H1 (cell line): ENCODE measurements at regions not wholly inside any gene's neighbourhood (a gene's known extent, or its start where the extent isn't known, plus 50 kb on each side); places are given as distances from the start of the nearest gene placed in this dataset.

Source experiments
- JUN ChIP-seq: IDR thresholded peaks from 2 replicates; pipeline ENCODE4 v1.6.1; 2011; ENCODE audit warnings: low read depth, mild to moderate bottlenecking, improper control_type of control experiment, low read length
- TF ChIP-seq, protein P1 (sequence below): fragments of 300-600 bp; sonication (generic); IDR thresholded peaks from 2 replicates; pipeline ENCODE4 v1.7.1; 2012; ENCODE audit warnings: low read length, moderate library complexity, mild to moderate bottlenecking, inconsistent platforms; ENCODE audit not compliant: insufficient replicate concordance

DNA sequence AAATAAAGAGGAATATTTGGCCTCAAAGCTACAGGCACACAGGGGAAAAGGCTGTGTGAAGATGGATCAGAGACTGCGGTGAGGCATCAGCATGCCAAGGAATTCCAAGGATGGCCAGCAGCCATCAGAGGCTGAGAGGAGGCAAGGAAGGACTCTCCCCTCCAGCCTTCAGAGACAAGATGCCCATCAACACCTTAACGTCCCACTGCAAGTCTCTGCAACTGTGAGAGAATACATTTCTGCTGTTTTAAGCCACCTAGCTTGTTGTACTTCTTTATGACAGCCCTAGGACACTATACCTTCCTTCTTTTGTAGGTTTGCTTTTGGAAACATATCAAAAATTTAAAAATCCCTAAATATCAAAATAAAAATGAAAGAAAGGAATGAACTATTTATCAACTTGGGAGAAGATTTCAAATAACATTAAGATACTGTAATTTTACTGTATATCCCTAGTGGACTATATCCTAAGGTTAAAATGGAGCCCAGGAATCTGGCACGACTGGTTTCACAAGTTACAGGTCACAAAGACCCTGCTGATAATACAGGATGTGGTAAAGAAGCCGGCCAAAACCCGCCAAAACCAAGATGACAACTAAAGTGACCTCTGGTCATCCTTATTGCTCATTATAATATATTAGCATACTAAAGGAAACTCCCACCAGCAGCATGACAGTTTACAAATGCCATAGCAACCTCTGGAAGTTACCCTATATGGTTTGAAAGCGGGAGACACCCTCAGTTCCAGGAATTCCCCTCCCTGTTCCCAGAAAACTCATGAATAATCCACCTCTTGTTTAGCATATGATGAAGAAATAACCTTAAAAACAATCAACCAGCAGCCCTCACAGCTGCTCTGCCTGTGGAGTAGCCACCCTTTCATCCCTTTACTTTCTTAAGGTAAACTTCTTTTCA, 185.2 kb downstream of the AVL9 start (continued):
- TF ChIP-seq, protein P1, sequence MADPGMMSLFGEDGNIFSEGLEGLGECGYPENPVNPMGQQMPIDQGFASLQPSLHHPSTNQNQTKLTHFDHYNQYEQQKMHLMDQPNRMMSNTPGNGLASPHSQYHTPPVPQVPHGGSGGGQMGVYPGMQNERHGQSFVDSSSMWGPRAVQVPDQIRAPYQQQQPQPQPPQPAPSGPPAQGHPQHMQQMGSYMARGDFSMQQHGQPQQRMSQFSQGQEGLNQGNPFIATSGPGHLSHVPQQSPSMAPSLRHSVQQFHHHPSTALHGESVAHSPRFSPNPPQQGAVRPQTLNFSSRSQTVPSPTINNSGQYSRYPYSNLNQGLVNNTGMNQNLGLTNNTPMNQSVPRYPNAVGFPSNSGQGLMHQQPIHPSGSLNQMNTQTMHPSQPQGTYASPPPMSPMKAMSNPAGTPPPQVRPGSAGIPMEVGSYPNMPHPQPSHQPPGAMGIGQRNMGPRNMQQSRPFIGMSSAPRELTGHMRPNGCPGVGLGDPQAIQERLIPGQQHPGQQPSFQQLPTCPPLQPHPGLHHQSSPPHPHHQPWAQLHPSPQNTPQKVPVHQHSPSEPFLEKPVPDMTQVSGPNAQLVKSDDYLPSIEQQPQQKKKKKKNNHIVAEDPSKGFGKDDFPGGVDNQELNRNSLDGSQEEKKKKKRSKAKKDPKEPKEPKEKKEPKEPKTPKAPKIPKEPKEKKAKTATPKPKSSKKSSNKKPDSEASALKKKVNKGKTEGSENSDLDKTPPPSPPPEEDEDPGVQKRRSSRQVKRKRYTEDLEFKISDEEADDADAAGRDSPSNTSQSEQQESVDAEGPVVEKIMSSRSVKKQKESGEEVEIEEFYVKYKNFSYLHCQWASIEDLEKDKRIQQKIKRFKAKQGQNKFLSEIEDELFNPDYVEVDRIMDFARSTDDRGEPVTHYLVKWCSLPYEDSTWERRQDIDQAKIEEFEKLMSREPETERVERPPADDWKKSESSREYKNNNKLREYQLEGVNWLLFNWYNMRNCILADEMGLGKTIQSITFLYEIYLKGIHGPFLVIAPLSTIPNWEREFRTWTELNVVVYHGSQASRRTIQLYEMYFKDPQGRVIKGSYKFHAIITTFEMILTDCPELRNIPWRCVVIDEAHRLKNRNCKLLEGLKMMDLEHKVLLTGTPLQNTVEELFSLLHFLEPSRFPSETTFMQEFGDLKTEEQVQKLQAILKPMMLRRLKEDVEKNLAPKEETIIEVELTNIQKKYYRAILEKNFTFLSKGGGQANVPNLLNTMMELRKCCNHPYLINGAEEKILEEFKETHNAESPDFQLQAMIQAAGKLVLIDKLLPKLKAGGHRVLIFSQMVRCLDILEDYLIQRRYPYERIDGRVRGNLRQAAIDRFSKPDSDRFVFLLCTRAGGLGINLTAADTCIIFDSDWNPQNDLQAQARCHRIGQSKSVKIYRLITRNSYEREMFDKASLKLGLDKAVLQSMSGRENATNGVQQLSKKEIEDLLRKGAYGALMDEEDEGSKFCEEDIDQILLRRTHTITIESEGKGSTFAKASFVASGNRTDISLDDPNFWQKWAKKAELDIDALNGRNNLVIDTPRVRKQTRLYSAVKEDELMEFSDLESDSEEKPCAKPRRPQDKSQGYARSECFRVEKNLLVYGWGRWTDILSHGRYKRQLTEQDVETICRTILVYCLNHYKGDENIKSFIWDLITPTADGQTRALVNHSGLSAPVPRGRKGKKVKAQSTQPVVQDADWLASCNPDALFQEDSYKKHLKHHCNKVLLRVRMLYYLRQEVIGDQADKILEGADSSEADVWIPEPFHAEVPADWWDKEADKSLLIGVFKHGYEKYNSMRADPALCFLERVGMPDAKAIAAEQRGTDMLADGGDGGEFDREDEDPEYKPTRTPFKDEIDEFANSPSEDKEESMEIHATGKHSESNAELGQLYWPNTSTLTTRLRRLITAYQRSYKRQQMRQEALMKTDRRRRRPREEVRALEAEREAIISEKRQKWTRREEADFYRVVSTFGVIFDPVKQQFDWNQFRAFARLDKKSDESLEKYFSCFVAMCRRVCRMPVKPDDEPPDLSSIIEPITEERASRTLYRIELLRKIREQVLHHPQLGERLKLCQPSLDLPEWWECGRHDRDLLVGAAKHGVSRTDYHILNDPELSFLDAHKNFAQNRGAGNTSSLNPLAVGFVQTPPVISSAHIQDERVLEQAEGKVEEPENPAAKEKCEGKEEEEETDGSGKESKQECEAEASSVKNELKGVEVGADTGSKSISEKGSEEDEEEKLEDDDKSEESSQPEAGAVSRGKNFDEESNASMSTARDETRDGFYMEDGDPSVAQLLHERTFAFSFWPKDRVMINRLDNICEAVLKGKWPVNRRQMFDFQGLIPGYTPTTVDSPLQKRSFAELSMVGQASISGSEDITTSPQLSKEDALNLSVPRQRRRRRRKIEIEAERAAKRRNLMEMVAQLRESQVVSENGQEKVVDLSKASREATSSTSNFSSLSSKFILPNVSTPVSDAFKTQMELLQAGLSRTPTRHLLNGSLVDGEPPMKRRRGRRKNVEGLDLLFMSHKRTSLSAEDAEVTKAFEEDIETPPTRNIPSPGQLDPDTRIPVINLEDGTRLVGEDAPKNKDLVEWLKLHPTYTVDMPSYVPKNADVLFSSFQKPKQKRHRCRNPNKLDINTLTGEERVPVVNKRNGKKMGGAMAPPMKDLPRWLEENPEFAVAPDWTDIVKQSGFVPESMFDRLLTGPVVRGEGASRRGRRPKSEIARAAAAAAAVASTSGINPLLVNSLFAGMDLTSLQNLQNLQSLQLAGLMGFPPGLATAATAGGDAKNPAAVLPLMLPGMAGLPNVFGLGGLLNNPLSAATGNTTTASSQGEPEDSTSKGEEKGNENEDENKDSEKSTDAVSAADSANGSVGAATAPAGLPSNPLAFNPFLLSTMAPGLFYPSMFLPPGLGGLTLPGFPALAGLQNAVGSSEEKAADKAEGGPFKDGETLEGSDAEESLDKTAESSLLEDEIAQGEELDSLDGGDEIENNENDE = no peak
- no peak for TF ChIP-seq JUN
